GM18519 (cell line): ENCODE measurements at regions not wholly inside any gene's neighbourhood (a gene's known extent, or its start where the extent isn't known, plus 50 kb on each side); places are given as distances from the start of the nearest gene placed in this dataset.

Source experiments
- ATAC-seq: cut with Tn5 transposase; IDR thresholded peaks from one replicate; pipeline ENCODE4 v1.9.1; 2021; ENCODE audit warnings: mild to moderate bottlenecking, moderate library complexity; ENCODE audit not compliant: unreplicated experiment, low FRiP score

DNA sequence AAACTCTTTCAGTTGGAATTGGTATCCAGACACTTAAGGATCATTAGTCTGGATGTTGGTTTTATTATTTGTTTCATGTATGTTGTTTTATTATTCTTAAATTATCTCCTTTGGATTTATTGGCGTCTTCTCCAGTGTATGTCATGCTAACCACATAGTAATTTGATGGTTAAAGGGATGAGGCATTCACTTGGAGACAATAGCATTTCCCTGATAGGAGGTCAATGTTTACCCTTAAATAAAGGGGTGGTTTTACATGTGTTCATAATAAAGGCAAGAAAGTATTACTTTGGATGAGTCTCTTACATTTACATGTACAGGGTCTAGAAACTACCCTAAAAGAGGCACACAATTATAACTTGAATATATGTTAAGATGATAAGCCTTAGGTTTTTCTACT lies 51.2 kb upstream of the RNF144B start:
- ATAC-seq: no peak

DNA sequence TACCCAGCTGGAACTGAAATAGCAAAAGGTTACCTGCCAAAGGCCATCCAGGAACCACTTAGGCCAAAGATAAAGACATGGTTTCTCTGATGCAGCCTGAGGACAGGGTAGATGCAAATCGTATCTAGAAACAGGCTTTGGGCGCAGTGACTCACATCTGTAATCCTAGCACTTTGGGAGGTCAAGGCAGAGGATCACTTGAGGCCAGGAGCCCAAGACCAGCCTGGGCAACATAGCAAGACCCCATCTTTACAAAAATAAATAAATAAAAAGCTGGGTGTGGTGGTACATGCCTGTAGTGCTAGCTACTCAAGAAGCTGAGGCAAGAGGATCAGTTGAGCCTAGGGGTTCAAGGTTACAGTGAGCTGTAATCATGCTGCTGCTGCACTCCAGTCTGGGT lies 52.9 kb upstream of the RNF144B start:
- ATAC-seq: no peak

DNA sequence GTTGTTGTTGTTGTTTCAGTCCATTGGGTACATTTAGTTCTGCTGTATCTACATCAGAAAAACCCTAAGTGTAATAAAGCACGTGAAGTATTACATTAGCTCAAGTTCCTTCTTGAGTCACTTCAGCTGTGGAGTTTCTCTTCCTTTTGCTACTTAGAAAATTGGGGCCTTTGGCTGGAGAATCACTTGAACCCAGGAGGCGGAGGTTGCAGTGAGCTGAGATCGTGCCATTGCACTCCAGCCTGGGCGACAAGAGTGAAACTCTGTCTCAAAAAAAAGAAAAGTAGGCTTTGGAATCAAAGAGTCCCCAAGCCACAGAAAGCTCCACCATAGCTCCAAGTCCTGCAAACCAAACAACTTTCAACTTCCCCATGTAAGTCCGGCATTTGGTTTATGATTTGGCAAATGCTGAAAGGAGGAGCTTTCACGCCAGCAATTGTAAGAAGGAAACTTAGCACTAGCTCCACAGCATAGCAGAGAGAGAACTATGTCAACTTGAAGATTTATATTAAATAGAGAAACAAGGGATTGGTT lies 56.5 kb upstream of the RNF144B start:
- no peak for ATAC-seq

DNA sequence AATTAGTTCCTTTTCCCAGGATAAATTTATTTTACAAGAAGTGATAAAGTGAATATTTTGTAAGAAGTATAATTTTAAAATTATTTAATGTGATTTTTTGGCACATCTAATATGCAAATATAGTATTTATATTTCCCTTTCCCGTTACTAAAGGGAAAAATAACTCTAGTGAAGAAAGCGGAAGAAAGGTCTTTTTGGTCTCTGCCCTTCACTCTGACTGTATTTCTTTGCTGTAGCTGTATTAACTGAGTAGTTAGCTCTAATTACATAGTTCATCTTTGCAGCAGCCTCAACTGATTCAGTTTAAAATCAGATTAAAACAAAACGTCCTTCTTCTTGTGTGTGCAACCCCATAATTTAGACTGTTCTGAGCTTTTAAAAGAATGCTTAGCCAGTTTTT lies 57.4 kb upstream of the RNF144B start:
- ATAC-seq: no peak

DNA sequence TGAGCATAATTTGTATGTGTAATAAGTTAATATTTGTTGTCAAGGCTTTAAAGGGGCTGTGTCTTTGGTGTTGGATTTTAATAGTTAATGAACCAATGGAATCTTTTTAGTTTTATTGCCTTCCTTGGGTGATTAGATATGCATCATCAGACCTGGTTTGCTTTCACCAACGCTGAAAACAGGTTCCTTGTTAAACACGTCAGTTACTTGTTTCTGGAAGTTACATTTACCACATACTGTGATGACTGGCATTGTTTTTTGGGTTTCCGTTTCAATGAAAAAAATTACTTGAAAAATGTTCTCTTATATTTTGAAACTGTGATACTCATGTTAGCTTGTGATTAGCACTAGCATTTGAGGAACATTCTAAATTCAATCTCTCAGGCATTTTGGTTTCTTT lies 58.6 kb upstream of the RNF144B start:
- ATAC-seq: no peak

DNA sequence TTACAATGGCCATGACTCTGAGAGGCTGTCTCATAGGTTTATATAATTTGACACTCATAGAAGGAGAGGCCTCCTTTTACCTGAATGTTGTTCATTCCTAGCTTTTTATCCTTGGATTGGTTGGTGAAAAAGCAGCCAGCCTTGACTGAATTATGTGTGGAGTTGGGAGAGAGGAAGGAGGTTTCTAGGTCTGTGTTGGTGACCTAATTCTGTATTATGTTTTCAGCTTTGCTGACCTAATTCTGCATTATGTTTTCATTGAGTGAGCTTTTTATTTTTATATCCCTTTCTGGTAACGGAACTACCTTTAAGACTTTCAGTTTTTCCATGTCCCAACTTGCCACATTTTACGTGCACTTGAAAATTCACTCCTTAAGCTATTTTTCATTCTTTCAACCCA lies 59.1 kb upstream of the RNF144B start:
- no peak for ATAC-seq

DNA sequence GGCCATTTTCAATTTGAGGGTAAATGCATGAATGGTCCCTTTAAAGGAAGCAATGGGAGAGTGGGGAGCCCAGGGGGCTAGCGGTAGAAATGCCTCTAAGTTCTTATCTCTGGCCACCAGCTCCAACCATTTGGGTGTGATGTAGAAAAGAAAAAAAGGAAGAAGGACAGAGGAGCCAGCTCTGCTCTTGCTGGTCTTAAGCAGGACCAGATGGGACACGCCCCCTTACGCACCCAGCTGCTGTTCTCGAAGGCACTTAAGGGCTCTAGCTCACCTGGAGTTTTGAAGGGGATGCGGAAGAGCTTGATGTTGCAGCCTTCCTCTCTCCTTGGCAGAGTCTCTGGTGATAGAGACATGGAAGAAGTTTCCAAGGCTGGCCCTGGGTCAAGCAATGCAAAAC lies 59.5 kb upstream of the RNF144B start:
- ATAC-seq: no peak

DNA sequence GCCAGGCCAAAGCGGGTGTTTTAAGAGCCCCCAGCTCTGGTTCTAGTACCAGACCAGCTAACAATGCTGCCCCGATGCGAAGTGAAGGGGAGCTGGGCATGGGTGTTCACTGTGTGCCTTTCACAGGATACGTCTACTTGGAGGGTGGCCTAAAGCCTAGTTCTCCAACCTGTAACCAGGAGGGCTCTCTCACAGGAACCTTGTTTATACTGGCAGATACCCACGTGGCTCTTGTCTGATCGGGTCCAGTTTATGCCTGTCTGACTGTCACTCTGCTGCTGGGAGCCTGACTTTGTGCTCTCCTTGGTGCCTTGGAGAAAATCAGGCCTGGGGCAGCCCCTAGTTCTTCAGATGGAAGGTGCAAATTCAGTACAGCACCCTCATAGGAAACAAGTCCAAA lies 60.2 kb upstream of the RNF144B start:
- ATAC-seq: no peak

DNA sequence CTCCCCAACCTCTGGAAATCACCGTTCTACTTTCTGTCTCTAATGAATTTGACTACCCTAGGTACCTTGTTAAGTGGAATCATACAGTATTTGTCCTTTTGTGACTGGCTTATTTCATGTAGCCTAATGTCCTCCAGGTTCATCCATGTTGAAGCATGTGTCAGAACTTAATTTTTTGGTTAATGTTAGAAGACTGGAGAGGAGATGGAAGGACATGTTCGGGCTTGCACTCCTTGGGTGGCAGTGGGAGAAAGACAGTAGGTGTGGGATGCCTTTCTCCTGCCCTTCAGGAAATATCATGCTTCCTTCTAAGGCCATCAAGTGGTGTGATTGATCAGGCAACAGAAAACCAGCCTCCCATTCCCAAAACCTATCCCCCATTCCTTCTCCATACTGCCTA lies 61.1 kb upstream of the RNF144B start:
- no peak for ATAC-seq

DNA sequence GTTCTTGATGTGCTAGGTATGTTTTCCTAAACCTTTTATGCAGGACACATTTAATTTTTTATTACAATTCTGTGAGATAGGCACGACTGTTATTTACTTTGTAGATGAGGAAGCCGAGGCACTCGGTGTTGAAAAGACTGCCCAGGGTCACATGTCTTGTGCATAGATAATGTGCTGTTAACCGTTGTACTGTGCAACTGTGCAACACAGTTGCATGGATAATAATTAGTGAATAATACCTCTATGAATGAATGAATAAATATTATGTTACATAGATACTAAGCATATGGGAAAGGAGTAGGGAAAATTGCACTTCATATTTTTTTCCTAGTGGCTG lies 60.3 kb upstream of the DEK start:
- ATAC-seq: no peak

DNA sequence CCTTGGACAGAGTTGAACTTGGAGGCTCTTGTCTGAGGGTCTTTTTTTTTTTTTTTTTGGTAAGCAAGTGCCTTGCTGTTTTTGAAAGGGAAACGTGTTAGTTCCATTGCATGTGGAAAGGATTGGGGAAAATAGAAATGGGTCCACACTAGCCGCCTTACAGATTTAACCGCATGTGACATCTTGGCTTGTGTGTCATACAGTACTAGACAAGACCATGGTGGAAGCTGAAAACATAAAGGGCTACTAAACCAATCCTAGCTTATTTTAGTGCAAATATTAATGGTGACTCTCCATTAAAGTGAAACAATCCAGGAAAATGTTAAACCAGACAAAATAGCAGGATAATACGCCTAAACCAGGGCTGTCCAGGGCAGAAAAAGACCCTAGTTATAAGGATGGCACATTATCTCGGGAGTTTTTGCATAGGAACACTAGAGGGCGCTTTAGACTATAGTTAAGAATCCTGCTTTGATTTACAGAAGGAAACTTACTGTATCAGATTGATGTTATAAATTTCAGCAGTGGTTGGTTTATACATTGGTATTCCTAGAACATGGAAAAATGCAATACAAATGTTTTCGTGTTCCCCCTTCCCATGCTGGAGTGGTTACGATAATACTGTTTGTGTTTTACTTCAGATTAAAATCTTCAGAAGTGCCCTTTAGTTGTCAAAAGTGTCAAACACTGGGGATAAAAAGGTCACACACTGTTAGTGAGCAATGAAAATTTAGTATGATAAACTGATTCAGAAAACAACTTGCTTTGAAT lies 59.8 kb upstream of the DEK start:
- peak; percentile 45 for ATAC-seq

DNA sequence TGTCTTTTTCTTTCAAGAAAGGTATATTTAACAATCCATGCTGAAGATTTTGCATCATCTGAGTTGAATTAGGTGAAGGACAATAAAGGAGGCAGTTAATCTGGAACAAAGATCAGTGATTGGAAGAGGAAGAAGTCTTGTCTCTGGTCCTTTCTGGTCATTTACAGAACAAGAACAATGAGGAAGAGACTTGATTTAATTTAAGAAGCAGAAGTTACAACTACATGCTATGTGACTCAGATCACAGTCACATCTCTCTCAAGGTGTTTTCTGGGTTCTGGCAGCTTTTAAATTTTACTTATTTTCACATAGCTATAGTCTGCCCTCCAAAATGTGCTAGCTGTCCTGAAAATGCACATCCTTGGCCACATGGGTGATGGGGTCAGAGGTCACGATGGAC lies 53.5 kb upstream of the DEK start:
- ATAC-seq: no peak

DNA sequence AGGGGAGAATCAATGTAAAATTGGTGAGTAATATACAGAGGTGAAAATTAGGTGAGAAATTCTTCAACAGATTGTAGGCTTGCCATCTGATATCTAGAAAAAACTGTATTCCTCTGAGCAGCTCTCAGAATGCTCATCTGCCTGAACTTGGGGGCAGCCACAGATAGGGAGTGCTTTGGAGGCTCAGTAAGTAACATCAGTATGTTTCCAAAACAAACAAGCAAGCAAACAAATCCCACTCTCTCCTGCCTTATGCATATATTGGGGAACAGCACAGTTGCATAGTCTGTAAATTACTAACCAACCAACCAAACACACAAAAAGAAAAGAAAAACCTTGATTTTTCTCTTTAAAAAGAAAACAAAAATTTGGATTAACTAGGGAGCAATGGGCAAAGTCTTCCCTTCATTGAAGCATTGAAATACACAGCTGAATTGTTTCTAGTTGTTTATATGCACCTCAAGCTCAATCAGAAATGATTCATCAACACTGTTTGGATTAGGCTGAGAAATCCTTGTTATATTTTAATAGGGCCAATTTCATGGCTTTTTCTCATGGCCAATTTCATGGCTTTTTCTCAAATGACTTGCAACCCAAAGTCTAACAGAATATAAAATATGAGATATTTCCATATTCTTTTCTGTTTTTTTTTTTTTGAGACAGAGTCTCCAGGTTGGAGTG lies 50.1 kb upstream of the DEK start:
- ATAC-seq: no peak
